Kidney (tissue), 13 donors: ENCODE measurements at regions not wholly inside any gene's neighbourhood (a gene's known extent, or its start where the extent isn't known, plus 50 kb on each side); places are given as distances from the start of the nearest gene placed in this dataset.

Experiments used
- DNase-seq, 5 donors: peaks; one replicate each; pipeline ENCODE4 v3.0.0-alpha.2; 2013 to 2020
- FAIRE-seq: peaks from 2 replicates; lab custom pipeline; 2012; peaks lifted over from hg19 to GRCh38; lab: Jason Lieb, UNC
- H3K27ac ChIP-seq, 2 donors: one replicate each; pipeline ENCODE4 v1.7.0; 2013; ENCODE audit warnings: low read depth in 2 of 2, low read length in 2 of 2, inconsistent platforms in 1 of 2
- H3K27me3 ChIP-seq: one replicate; pipeline ENCODE4 v1.7.1; 2013; ENCODE audit warnings: low read length, inconsistent platforms; ENCODE audit not compliant: control insufficient read depth, insufficient read depth
- H3K36me3 ChIP-seq, 3 donors: one replicate each; pipeline versions ENCODE4 v1.7.0 to v1.7.1; 2013; ENCODE audit warnings: low read length in 3 of 3, control low read depth in 1 of 3, inconsistent platforms in 1 of 3; ENCODE audit not compliant: insufficient read depth in 3 of 3, control insufficient read depth in 2 of 3
- H3K4me1 ChIP-seq, 3 donors: one replicate each; pipeline versions ENCODE4 v1.7.0 to v1.7.1; 2013; ENCODE audit warnings: low read length in 3 of 3, inconsistent platforms in 1 of 3, low read depth in 1 of 3; ENCODE audit not compliant: control insufficient read depth in 2 of 3, insufficient read depth in 2 of 3
- H3K4me3 ChIP-seq, 3 donors: one replicate each; pipeline versions ENCODE4 v1.7.0 to v1.8.1; 2013; ENCODE audit warnings: low read length in 3 of 3, control low read depth in 1 of 3, inconsistent platforms in 1 of 3
- H3K9ac ChIP-seq, 3 donors: one replicate each; pipeline versions ENCODE4 v1.7.0 to v1.7.1; 2013; ENCODE audit warnings: low read length in 3 of 3, control low read depth in 1 of 3, inconsistent platforms in 1 of 3
- H3K9me3 ChIP-seq, 3 donors: one replicate each; pipeline versions ENCODE4 v1.7.0 to v1.7.1; 2013; ENCODE audit warnings: low read length in 3 of 3, control low read depth in 1 of 3, inconsistent platforms in 1 of 3; ENCODE audit not compliant: control insufficient read depth in 2 of 3, insufficient read depth in 1 of 3
- intact Hi-C: fragments of 100-400 bp; cut with DNase I; formaldehyde crosslinking; loops from one replicate; pipeline ENCODE4 v1.11.1; 2022
- TF ChIP-seq, protein P1 (sequence below): IDR thresholded peaks from 3 replicates; pipeline ENCODE4 v1.5.1; 2012; ENCODE audit warnings: mild to moderate bottlenecking, moderate library complexity, borderline replicate concordance; ENCODE audit not compliant: insufficient read depth; ENCODE audit errors: extremely low read depth
- donor health status: control.
- donor health status: control.
- donor health status: control.
- donor health status: control.
- donor health status: control.
- donor health status: DM: yes; HTN: yes; CAD: no.
- donor health status: Normal renal cell carcinoma (clear cell type).

DNA sequence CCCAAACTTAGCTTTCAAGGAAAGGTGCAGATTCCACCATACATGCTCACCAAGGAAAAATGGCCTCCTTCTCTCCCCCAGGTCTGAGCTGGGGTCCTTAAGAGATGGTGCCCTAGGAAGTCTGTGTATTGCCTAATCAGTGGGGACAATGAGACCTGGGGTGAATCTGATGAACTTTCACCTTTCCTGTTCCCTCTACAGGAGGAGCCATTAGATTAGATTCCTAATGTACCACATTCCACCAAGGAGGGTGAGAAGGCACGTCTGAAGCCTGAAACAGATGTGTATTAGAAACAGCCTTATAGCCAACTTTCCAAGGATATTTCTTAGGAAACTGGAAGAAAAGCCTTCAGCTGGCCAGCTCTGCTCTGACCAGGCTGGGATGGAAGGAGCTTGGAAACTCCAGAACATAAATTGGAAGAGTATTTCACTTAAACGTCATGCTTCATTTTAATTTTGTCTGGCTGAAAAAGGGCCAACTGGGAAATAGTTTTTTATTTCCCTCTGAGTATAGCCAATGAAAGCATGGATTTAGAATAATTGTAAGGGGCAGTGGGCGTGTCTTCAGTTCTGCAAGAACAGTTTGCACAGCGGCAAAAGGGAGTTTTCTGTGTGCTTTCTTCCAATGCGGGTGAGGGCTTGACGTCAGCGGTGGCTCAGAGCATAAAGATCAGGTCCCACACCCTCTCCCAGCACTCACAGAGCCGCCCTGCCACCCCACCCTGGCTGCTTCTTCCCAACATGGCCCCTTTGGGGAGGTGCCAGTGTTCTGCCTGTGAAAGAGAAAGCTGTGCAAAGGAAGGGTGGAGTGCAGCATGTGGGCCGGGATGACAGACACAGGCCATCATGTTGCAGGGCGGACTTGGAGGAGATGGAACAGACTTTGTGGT lies 210.9 kb downstream of the ESM1 start:
- H3K9me3 ChIP-seq: no peaks in the 10 kb centered on the region
- intact Hi-C loops: no loop called here
- DNase-seq: peak in 1 of 5 donors; percentile 74
- no peaks in the 10 kb centered on the region for H3K27me3 ChIP-seq
- FAIRE-seq: no peak
- no peaks in the 10 kb centered on the region for H3K4me1 ChIP-seq
- no peak overlapping the region for H3K27ac ChIP-seq
- TF ChIP-seq, protein P1, sequence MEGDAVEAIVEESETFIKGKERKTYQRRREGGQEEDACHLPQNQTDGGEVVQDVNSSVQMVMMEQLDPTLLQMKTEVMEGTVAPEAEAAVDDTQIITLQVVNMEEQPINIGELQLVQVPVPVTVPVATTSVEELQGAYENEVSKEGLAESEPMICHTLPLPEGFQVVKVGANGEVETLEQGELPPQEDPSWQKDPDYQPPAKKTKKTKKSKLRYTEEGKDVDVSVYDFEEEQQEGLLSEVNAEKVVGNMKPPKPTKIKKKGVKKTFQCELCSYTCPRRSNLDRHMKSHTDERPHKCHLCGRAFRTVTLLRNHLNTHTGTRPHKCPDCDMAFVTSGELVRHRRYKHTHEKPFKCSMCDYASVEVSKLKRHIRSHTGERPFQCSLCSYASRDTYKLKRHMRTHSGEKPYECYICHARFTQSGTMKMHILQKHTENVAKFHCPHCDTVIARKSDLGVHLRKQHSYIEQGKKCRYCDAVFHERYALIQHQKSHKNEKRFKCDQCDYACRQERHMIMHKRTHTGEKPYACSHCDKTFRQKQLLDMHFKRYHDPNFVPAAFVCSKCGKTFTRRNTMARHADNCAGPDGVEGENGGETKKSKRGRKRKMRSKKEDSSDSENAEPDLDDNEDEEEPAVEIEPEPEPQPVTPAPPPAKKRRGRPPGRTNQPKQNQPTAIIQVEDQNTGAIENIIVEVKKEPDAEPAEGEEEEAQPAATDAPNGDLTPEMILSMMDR: no peak
- H3K36me3 ChIP-seq: no peaks in the 10 kb centered on the region
- H3K4me3 ChIP-seq: no peak overlapping the region
- H3K9ac ChIP-seq: no peak overlapping the region

DNA sequence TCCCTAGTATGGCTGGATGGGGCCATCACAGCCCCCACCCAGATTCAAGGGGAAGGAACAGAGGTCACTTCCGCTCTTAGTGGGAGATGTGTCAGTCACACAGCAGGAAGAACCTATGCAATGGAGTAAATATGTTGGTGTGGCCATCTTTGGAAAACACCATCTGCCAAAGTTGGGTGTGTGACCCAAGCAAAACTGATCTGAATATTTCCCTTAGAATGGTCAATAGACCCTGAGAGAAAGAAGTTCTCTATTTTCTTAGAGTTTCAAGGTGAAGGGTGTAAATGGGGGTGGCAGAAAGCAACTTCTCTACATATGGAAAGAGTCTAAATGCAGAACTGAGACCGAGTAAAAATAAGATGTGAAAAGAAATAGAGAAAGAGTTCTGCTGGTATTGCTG lies 212.7 kb downstream of the ESM1 start:
- no peak for FAIRE-seq

DNA sequence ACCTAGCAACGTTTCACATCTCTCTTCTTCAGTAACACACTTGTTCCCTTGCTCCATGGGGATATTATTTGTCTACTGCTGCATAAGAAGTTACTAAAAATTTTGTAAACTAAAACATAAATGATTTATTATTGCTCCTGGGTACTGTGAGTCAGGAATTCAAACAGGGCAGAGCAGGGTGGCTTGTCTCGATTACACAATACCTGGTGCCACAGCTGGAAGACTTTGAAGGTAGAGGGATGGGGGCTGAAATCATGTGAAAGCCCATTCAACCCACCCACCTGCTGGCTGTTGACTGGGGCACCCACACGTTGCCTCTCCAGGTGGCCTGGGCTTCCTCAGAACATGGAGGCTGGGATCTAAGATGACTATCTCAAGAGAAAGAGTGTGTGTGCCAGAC lies 213.2 kb downstream of the ESM1 start:
- Histone ChIP-seq H3K4me3 (no peak overlapping the region), H3K27ac (no peak overlapping the region), H3K9me3 (no peaks in the 10 kb centered on the region), H3K36me3 (no peaks in the 10 kb centered on the region), H3K9ac (no peak overlapping the region), H3K4me1 (no peaks in the 10 kb centered on the region), H3K27me3 (no peaks in the 10 kb centered on the region)
- no peak for FAIRE-seq
- TF ChIP-seq, protein P1: no peak
- no peak for DNase-seq
- intact Hi-C loops: no loop called here

More for the DNA sequence above, 212.7 kb downstream of the ESM1 start:
- H3K4me3 ChIP-seq: no peak overlapping the region
- no peak overlapping the region for H3K9ac ChIP-seq
- intact Hi-C loops: no loop called here
- TF ChIP-seq, protein P1: no peak
- H3K4me1 ChIP-seq: no peaks in the 10 kb centered on the region
- H3K27me3 ChIP-seq: no peaks in the 10 kb centered on the region
- H3K36me3 ChIP-seq: no peaks in the 10 kb centered on the region
- H3K9me3 ChIP-seq: no peaks in the 10 kb centered on the region
- DNase-seq: no peak
- no peak overlapping the region for H3K27ac ChIP-seq
